GM12872 (cell line): ENCODE measurements at regions not wholly inside any gene's neighbourhood (a gene's known extent, or its start where the extent isn't known, plus 50 kb on each side); places are given as distances from the start of the nearest gene placed in this dataset.

Experiments used
- TF ChIP-seq, protein P1 (sequence below): IDR thresholded peaks from 3 replicates; pipeline ENCODE4 v1.5.1; 2011; ENCODE audit warnings: low read depth, mild to moderate bottlenecking, low read length, moderate library complexity; ENCODE audit not compliant: insufficient read depth

DNA sequence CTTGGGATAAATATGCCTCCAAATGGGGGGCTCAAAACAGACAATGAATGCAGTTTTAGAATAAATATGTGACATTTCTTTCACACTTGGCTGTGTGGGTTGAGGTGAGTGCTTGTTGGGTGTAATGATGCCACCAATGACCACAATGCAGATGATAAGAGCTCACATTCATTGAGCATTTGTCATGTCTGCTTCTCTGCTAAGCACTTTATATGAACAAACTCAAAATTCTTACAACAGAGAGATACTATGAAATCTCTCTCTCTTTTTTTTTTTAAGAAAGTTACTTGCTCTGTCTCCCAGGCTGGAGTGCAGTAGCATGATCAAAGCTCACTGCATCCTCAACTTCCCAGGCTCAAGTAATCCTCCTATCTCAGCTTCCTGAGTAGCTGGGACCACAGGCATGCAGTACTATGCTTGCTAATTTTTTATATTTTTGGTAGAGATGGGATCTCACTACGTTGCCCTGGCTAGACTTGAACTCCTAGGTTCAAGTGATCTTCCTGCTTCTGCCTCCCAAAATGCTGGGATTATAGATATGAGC lies 185.4 kb downstream of the JCAD start:
- TF ChIP-seq, protein P1, sequence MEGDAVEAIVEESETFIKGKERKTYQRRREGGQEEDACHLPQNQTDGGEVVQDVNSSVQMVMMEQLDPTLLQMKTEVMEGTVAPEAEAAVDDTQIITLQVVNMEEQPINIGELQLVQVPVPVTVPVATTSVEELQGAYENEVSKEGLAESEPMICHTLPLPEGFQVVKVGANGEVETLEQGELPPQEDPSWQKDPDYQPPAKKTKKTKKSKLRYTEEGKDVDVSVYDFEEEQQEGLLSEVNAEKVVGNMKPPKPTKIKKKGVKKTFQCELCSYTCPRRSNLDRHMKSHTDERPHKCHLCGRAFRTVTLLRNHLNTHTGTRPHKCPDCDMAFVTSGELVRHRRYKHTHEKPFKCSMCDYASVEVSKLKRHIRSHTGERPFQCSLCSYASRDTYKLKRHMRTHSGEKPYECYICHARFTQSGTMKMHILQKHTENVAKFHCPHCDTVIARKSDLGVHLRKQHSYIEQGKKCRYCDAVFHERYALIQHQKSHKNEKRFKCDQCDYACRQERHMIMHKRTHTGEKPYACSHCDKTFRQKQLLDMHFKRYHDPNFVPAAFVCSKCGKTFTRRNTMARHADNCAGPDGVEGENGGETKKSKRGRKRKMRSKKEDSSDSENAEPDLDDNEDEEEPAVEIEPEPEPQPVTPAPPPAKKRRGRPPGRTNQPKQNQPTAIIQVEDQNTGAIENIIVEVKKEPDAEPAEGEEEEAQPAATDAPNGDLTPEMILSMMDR: no peak

DNA sequence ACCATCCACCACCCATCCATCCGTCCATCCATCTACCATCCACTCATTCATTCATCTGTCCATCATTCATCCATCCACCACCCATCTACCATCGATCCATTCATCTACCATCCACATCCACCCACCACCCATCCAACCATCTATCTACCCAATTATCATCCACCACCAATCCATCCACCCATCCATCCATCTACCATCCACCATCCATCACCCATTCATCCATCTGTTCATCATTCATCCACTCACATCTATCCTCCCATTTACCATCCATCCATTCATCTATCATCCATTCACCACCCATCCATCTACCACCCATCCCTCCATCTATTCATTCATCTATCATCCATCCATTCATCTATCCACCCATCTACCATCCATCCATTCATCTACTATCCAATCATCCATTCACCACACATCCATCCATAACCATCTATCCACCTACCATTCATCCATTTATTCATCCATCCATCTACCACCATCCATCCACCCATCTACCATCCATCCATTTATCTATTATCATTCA lies 188.8 kb downstream of the JCAD start:
- TF ChIP-seq, protein P1: no peak

DNA sequence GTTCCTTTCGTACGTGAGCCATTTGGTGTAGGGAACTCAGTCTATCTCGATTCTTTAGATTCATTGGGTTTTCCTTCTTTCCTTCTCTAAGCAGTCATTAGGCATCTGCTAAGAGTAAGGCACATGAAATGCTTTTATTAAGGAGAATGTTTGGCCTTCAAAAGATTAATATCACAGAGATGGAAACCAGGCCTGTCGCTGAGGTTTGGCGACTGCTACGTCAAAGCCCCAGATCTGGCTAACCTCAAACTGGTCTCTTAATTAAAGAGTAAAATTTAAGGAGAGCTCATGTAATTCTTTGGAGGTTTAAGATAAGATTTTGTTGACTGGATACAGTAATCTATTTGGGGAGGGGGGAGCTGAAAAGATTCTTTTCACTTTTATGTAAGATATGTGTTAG lies 189.8 kb downstream of the JCAD start:
- TF ChIP-seq, protein P1: no peak

DNA sequence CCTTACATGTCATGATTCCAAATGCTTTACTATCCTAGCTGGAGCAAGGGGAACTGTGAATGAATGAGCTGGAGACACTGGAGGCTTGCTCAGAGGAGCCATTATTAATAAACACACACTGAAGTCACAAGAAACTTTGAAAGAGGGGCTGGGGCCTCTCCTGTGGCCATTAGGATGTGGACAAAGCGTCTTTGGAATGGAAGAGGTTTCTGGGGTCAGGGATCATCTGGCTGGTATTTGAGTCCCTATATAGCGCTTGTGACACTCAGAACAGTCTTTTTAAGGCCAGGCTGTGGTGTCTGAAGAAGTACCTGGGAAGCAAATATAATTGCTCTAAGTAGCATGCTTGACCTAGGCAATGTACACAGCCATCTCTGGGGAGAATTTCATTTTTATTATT lies 193.0 kb downstream of the JCAD start:
- TF ChIP-seq, protein P1: no peak

DNA sequence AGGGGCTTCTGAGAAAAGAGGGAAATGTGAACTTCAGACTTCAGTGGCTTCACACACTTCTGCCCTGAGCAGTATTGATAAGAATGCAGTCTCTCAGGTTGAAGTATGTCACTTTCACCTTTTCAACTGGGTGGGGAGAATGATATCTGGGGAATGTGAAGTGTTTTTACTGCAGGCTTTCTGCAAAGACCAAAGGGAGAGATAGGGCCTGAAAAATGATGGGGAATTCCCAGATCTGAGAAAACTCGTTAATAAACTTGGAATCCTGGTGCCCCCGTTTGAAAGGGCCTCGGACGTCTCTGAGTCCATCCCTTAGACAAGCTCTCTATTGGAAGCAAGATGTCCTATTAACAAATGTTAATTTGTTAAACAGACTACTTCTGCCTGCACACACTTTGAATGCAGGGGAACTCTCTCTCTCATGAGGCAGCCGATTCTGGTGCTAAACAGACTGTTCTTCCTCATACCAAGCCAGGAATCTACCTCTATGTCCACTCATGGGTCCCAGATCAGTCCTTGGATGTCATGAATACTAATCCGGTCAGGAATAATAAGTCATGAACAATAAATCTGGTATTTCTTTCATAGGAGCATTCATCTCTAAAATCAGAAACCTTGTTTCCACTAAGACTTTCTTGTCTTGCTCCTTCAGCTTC lies 193.6 kb downstream of the JCAD start:
- TF ChIP-seq, protein P1: no peak

DNA sequence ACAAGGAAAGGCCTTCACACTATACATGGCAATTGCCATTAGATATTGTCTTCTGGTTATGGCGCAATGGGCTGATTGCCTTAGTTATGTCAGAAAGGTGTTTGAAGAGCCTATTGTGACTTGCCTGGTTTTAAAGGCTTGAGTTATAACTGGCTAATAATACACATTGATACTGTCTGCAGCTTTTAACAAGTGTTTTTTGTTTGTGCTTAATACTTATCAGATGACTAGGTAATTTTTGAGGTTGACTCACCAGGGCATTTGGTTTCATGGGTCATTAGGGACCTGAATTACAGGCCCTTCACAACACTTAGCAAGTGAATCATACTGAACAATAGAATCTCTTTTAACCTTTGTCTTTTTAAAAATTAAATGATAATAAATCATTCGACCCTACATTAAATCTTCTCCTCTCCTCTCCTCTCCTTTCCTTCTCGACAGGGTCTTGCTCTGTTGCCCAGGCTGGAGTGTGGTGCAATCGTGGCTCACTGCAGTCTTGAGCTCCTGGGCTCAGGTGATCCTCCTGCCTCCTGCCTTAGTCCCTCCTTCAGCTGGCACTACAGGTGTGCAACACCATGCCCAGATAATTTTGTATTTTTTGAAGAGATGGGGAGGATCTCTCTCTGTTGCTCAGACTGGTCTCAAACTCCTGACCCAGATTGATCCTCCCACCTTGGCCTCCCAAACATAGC lies 196.3 kb downstream of the JCAD start:
- TF ChIP-seq, protein P1: no peak

DNA sequence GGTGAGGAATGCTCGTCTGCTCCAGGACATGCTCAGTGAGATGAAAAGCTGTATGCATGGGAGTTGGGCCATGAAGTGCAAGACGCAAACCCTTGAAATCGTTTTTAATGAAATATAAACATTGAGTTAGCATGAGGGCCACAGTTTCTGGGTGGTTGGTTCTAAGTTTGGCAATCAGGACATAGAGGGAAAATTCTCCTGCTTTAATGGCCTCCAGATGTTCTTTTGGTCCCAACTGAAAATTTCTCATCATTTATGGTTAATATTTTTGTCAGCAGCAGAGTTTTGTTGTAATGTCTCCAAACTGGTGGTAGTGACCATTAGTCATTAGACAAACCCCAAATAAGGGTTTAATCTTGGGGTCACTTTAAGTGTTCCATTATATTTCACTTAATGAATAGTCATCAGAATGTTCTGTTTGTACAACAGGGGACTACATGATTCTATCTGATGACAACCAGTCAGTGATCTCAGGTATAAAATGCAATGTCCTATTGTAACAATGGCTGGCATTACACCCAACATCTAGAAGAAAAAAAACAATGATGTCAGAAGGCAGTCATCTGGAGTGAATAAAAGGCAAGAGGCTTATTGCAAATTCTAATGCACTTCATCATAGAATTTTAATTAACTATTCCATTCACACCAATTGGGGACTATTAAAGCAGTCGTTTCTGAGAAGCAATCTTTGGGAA lies 197.4 kb downstream of the JCAD start:
- TF ChIP-seq, protein P1: no peak
